CD14-positive monocyte (primary cell): ENCODE measurements at regions not wholly inside any gene's neighbourhood (a gene's known extent, or its start where the extent isn't known, plus 50 kb on each side); places are given as distances from the start of the nearest gene placed in this dataset.

Source experiments
- DNase-seq, 3 donors: peaks; one replicate each; pipeline ENCODE4 v3.0.0-alpha.2; 2011 to 2022
- H2AFZ ChIP-seq: 2 replicates; pipeline ENCODE4 v1.6.0; 2012; ENCODE audit warnings: mild to moderate bottlenecking, low read depth, low read length, inconsistent platforms; ENCODE audit not compliant: insufficient read depth, poor library complexity, severe bottlenecking
- H3K27ac ChIP-seq, 2 donors: 1 replicate in 1 of 2; 2 replicates in 1 of 2; pipeline ENCODE4 v1.5.1; 2012 to 2013; ENCODE audit warnings: low read length in 2 of 2, control low read depth in 1 of 2, inconsistent platforms in 1 of 2, low read depth in 1 of 2, mild to moderate bottlenecking in 1 of 2
- H3K27me3 ChIP-seq, 2 donors: one replicate each; pipeline versions ENCODE4 v1.6.0 to v1.6.1; 2011 to 2013; ENCODE audit warnings: low read length in 2 of 2; ENCODE audit not compliant: control insufficient read depth in 2 of 2, insufficient read depth in 2 of 2
- H3K36me3 ChIP-seq, 2 donors: replicated peaks in 1 of 2; 1 replicate in 1 of 2; 2 replicates in 1 of 2; pipeline versions ENCODE4 v1.5.1 to v1.6.1; 2012 to 2013; ENCODE audit warnings: low read length in 2 of 2, control low read depth in 1 of 2, inconsistent platforms in 1 of 2, mild to moderate bottlenecking in 1 of 2; ENCODE audit not compliant: insufficient read depth in 2 of 2, control insufficient read depth in 1 of 2
- H3K4me1 ChIP-seq, 2 donors: 1 replicate in 1 of 2; 2 replicates in 1 of 2; pipeline versions ENCODE4 v1.5.1 to v1.6.1; 2012 to 2013; ENCODE audit warnings: low read length in 2 of 2, control low read depth in 1 of 2, inconsistent platforms in 1 of 2, mild to moderate bottlenecking in 1 of 2, moderate library complexity in 1 of 2; ENCODE audit not compliant: insufficient read depth in 2 of 2, control insufficient read depth in 1 of 2
- H3K4me2 ChIP-seq: replicated peaks from 2 replicates; pipeline ENCODE3; 2012; ENCODE audit warnings: low read length, moderate library complexity, mild to moderate bottlenecking; ENCODE audit not compliant: poor library complexity, severe bottlenecking; ENCODE audit errors: extremely low read depth
- H3K4me3 ChIP-seq, 3 experiments: fragments of 200-600 bp in 1 of 3; sonication (generic) in 1 of 3; replicated peaks in 1 of 3; 1 replicate in 2 of 3; 2 replicates in 1 of 3; pipeline ENCODE4 v1.5.1; 2011 to 2013; ENCODE audit warnings: low read length in 3 of 3, mild to moderate bottlenecking in 3 of 3, control low read depth in 2 of 3, low read depth in 2 of 3, inconsistent platforms in 1 of 3, moderate library complexity in 1 of 3
- H3K79me2 ChIP-seq: 2 replicates; pipeline ENCODE4 v1.6.0; 2012; ENCODE audit warnings: mild to moderate bottlenecking, control low read depth, inconsistent platforms, low read length, moderate library complexity; ENCODE audit not compliant: insufficient read depth
- H3K9ac ChIP-seq: 2 replicates; pipeline ENCODE4 v1.6.0; 2017; ENCODE audit warnings: low read length, mild to moderate bottlenecking; ENCODE audit not compliant: insufficient read depth, poor library complexity, severe bottlenecking
- H3K9me3 ChIP-seq, 2 donors: replicated peaks in 1 of 2; 1 replicate in 1 of 2; 2 replicates in 1 of 2; pipeline versions ENCODE4 v1.5.1 to v1.6.1; 2012 to 2013; ENCODE audit warnings: low read length in 2 of 2, control low read depth in 1 of 2; ENCODE audit not compliant: control insufficient read depth in 1 of 2, insufficient read depth in 1 of 2
- H4K20me1 ChIP-seq: 2 replicates; pipeline ENCODE4 v1.6.0; 2012; ENCODE audit warnings: mild to moderate bottlenecking, low read length, control low read depth, moderate library complexity; ENCODE audit not compliant: insufficient read depth
- H3K27ac Mint-ChIP-seq, 7 donors: one replicate each; pipeline ENCODE4 v1.8.0; 2020; ENCODE audit warnings: mild to moderate bottlenecking in 7 of 7, mixed read lengths in 7 of 7, moderate library complexity in 6 of 7, inconsistent platforms in 2 of 7
- H3K27me3 Mint-ChIP-seq, 3 donors: one replicate each; pipeline ENCODE4 v1.8.0; 2021 to 2022; ENCODE audit warnings: low read depth in 3 of 3, mild to moderate bottlenecking in 3 of 3, mixed read lengths in 3 of 3, moderate library complexity in 3 of 3, inconsistent platforms in 1 of 3
- H3K36me3 Mint-ChIP-seq, 2 donors: one replicate each; pipeline ENCODE4 v1.8.0; 2020; ENCODE audit warnings: mixed read lengths in 2 of 2, inconsistent platforms in 1 of 2, mild to moderate bottlenecking in 1 of 2
- H3K4me1 Mint-ChIP-seq: one replicate; pipeline ENCODE4 v1.8.0; 2020; ENCODE audit warnings: mild to moderate bottlenecking, mixed read lengths
- H3K4me3 Mint-ChIP-seq, 2 donors: one replicate each; pipeline ENCODE4 v1.8.0; 2020; ENCODE audit warnings: mild to moderate bottlenecking in 2 of 2, mixed read lengths in 2 of 2, moderate library complexity in 1 of 2
- H3K9me3 Mint-ChIP-seq, 7 donors: one replicate each; pipeline ENCODE4 v1.8.0; 2020 to 2022; ENCODE audit warnings: mixed read lengths in 7 of 7, mild to moderate bottlenecking in 6 of 7, moderate library complexity in 6 of 7, inconsistent platforms in 2 of 7
- WGBS: methylation state at CpG from one replicate; pipeline ENCODE4 v1.1.5; 2013; ENCODE audit warnings: missing lambda C conversion rate; ENCODE audit not compliant: insufficient coverage; 5-methylcytosine and 5-hydroxymethylcytosine counted together
- intact Hi-C, 2 donors: fragments of 100-400 bp; cut with micrococcal nuclease; formaldehyde crosslinking; loops; one replicate each; pipeline versions ENCODE4 v1.15.0 to v1.15.1; 2023
- TF ChIP-seq, protein P1 (sequence below): fragments of 200-600 bp; IDR thresholded peaks from one replicate; pipeline ENCODE4 v1.8.0; 2022; ENCODE audit warnings: antibody characterized with exemption, mild to moderate bottlenecking

DNA sequence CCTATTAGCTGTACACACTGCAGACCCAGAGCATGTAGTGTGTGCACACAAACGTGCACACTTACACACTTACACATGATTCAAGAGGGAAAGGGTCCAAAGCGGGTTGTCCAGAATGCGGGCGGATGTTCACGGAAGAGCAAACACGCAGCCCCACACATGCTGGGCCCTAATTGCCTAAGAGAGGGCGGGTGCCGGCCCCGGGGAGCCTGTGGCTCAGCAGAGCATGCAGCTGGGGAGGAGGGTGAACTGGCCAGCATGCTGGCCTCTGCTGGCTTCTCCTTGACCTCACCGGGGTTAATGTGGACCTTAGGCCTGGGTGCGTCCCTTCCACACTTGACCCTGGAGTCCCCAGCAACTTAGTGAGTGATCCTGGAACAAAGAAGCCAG lies 816.3 kb downstream of the BRD1 start:
- H3K4me1 ChIP-seq = no peaks in the 10 kb centered on the region
- H4K20me1 ChIP-seq = no peaks in the 10 kb centered on the region
- H3K9ac ChIP-seq = no peak overlapping the region
- Mint-ChIP-seq H3K27me3 (peaks cover 1 to 5% (median 3%) of the 10 kb centered on the region in 3 donors), H3K27ac (no peak overlapping the region), H3K4me1 (no peaks in the 10 kb centered on the region), H3K36me3 (no peaks in the 10 kb centered on the region), H3K4me3 (no peak overlapping the region), H3K9me3 (no peaks in the 10 kb centered on the region)
- no peaks in the 10 kb centered on the region for H3K9me3 ChIP-seq
- H3K27me3 ChIP-seq = no peaks in the 10 kb centered on the region
- H3K79me2 ChIP-seq = no peaks in the 10 kb centered on the region
- TF ChIP-seq, protein P1, sequence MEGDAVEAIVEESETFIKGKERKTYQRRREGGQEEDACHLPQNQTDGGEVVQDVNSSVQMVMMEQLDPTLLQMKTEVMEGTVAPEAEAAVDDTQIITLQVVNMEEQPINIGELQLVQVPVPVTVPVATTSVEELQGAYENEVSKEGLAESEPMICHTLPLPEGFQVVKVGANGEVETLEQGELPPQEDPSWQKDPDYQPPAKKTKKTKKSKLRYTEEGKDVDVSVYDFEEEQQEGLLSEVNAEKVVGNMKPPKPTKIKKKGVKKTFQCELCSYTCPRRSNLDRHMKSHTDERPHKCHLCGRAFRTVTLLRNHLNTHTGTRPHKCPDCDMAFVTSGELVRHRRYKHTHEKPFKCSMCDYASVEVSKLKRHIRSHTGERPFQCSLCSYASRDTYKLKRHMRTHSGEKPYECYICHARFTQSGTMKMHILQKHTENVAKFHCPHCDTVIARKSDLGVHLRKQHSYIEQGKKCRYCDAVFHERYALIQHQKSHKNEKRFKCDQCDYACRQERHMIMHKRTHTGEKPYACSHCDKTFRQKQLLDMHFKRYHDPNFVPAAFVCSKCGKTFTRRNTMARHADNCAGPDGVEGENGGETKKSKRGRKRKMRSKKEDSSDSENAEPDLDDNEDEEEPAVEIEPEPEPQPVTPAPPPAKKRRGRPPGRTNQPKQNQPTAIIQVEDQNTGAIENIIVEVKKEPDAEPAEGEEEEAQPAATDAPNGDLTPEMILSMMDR = no peak
- no peak overlapping the region for H3K4me2 ChIP-seq
- H3K36me3 ChIP-seq = no peaks in the 10 kb centered on the region
- DNase-seq = no peak
- H3K4me3 ChIP-seq = no peak overlapping the region
- H3K27ac ChIP-seq = no peak overlapping the region
- intact Hi-C loops = no loop called here
- H2AFZ ChIP-seq = no peak overlapping the region
- WGBS = 76% methylated on average over 10 of the region's 11 CpGs

DNA sequence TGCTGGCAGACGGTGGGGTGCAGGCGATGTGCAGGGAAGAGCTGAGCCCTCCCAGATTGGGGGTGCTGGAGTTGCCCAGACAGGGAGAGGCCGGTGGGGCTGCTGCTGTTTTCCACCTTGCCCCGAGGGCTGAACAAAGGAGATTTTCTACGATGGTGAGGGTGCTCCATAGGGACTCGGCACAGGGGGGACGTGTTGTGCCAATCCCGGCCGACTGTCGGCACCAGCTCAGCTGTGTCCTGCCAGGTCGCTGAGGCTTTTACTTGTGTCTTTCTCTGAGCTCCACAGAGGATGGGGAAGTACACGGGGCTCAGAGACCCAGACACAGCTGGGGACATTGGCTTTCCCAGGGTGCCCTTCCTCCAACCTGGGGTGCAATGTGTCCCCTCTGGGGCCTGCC lies 816.8 kb downstream of the BRD1 start:
- no peak overlapping the region for H3K27ac Mint-ChIP-seq
- no peaks in the 10 kb centered on the region for H4K20me1 ChIP-seq
- no peaks in the 10 kb centered on the region for H3K4me1 Mint-ChIP-seq
- H3K36me3 ChIP-seq = no peaks in the 10 kb centered on the region
- no peaks in the 10 kb centered on the region for H3K4me1 ChIP-seq
- no peak overlapping the region for H3K4me2 ChIP-seq
- no peak overlapping the region for H3K9ac ChIP-seq
- H3K9me3 ChIP-seq = no peaks in the 10 kb centered on the region
- H3K36me3 Mint-ChIP-seq = no peaks in the 10 kb centered on the region
- H3K27me3 Mint-ChIP-seq = peaks cover 1 to 5% (median 3%) of the 10 kb centered on the region in 3 donors
- TF ChIP-seq, protein P1 = no peak
- H3K27ac ChIP-seq = no peak overlapping the region
- no peak overlapping the region for H3K4me3 ChIP-seq
- no peaks in the 10 kb centered on the region for H3K79me2 ChIP-seq
- WGBS = 82% methylated on average over 11 of the region's 12 CpGs
- no peaks in the 10 kb centered on the region for H3K27me3 ChIP-seq
- peaks cover 0 to 1% (median 0%) of the 10 kb centered on the region in 7 donors for H3K9me3 Mint-ChIP-seq
- no peak for DNase-seq
- H2AFZ ChIP-seq = no peak overlapping the region
- H3K4me3 Mint-ChIP-seq = no peak overlapping the region
- intact Hi-C loops = no loop called here
